ENCODE measurements at regions not wholly inside any gene's neighbourhood (a gene's known extent, or its start where the extent isn't known, plus 50 kb on each side); places are given as distances from the start of the nearest gene placed in this dataset.
"Not testable (repeated sequence)": the region's sequence is repeated elsewhere in the genome, so short reads cannot be mapped to it uniquely, and the experiment has no call there.

DNA sequence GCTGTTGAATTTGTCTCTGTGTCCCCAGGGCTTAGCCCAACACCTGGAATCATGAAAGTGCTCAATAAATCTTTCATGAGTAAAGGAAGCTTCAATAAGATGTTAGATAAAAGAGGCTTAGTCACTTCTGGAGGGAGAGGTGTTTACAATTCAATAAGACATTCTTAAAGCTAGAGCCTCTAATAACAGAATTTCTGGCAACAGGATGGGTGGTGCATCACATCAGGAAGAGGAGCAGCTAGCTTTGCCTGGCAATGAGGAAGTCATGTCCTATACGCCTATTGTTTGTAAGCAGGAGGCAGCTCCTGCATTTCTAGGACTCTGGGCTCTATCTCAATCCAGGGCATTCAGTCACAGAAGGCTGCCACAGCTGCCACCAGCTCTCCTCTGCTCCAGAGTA lies 638.5 kb downstream of the EPM2A start:
- in situ Hi-C loops (cut with HindIII; ENCODE audit: low pct_unique_long_range_greater_than_20kb, low sequenced_read_pairs): no loop called here
- DNase-seq (ENCODE audit: low read depth in 1 of 2, low spot score in 1 of 2): peak in 1 of 2 experiments; percentile 77
- TF ChIP-seq JUND (IDR thresholded peaks at IDR 0.05; ENCODE audit: low read depth): no peak

DNA sequence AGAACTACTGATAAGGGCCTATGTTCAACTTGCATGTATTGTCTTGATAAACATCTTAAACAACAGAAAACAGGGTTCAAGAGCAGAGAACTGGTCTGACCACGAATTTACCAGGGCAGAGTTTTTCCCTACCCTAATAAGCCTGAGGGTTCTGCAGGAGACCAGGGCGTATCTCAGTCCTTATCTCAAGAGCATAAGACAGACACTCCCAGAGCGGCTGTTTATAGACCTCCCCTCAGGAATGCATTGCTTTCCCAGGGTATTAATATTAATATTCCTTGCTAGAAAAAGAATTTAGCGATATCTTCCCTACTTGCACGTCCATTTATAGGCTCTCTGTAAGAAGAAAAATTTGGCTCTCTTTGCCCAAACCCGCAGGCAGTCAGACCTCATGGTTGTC lies 637.2 kb downstream of the EPM2A start:
- DNase-seq (ENCODE audit: low read depth in 1 of 2, low spot score in 1 of 2); in situ Hi-C loops (cut with HindIII; ENCODE audit: low pct_unique_long_range_greater_than_20kb, low sequenced_read_pairs): not testable (repeated sequence)

DNA sequence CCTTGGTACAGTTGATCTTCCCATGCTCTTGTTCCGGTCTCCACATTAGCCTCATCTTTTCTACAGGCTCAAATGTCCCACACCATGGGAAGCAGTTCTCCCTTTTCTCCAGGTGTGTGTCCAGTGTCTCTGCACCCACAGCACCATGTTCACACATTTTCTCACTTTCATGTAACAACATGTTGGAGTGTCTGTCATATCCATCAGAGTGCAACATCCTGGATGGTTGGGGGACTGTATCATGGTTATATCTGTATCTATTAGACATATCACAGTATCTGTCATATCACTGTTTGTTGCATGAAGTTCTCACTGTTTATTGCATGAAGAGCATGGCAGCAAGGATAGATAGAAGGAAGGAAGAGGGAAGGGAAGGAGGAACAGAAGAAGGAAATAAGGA lies 635.6 kb downstream of the EPM2A start:
- in situ Hi-C loops (cut with HindIII; ENCODE audit: low pct_unique_long_range_greater_than_20kb, low sequenced_read_pairs): no loop called here

DNA sequence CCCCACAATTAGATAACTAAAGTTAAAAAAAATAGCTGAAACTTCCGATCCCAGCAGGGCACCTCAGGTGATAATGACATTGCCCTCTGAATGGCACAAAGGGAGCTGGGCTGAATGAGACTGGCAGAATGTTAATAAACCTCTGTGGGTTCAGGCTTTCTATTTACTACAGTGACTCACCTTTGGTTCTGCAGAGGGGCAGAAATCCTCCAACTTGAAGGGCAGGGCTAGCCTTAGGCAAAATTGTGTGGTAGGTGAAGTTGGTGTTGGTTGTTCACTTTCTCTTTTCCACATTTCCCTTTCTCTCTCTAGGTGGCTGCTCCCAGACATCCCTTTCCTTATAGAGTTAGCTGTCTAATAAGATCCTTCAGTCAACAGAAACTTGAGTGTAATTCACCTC lies 625.2 kb downstream of the EPM2A start:
- no peak for TF ChIP-seq JUND (IDR thresholded peaks at IDR 0.05; ENCODE audit: low read depth)
- peak in 1 of 2 experiments; percentile 94 for DNase-seq (ENCODE audit: low read depth in 1 of 2, low spot score in 1 of 2)
- in situ Hi-C loops (cut with HindIII; ENCODE audit: low pct_unique_long_range_greater_than_20kb, low sequenced_read_pairs): no loop called here

More for the DNA sequence above, 635.6 kb downstream of the EPM2A start:
- TF ChIP-seq JUND (IDR thresholded peaks at IDR 0.05; ENCODE audit: low read depth): no peak
- no peak for DNase-seq (ENCODE audit: low read depth in 1 of 2, low spot score in 1 of 2)

DNA sequence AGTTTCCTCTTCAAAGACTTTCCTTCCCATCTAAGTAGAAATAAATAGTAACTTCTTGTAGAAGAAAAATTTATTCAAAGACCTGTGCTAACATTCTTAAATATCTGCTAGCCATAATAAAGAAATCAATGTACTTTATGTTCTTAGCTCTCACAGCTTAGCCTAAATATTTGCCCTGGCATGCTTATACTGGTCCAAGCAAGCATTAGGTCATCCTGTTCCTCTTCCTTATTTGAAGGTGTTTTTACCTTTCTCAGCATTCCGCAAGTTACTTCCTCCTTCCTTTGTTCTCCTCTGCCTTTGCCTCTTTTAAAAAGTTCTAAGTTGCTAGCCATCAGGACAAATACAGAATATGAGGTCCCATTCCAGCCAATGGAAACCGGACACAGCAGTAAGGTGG lies 623.9 kb downstream of the EPM2A start:
- DNase-seq (ENCODE audit: low read depth in 1 of 2, low spot score in 1 of 2): peak in 1 of 2 experiments; percentile 87
- TF ChIP-seq JUND (IDR thresholded peaks at IDR 0.05; ENCODE audit: low read depth): 0 out of 2 replicates have a peak, but pooled peaks have one; percentile 51
- in situ Hi-C loops (cut with HindIII; ENCODE audit: low pct_unique_long_range_greater_than_20kb, low sequenced_read_pairs): not testable (repeated sequence)

DNA sequence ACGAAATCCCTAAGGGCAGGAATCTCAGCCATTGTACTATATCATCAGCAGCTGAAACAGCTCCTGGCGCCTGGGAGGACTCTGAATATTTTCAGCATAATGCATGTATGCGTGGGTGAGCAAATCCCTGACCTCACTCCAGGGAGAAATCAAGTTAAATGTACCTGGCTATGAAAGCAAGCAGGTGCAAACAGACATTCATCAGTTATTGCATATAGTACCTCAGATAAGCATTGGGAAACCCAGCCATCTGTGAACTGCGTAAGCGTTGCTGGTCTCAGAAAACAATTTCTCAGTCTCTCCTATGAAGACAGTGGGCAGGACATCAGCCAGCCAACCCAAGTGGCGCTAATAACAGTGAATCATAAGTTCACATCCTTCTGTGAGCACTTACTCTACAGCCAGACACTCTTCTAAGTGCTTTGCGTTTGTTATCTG lies 622.6 kb downstream of the EPM2A start:
- DNase-seq (ENCODE audit: low read depth in 1 of 2, low spot score in 1 of 2): peak in 1 of 2 experiments; percentile 90
- TF ChIP-seq JUND (IDR thresholded peaks at IDR 0.05; ENCODE audit: low read depth): peak; percentile 40; the same call in 1 of the 2 replicates
- in situ Hi-C loops (cut with HindIII; ENCODE audit: low pct_unique_long_range_greater_than_20kb, low sequenced_read_pairs): no loop called here

DNA sequence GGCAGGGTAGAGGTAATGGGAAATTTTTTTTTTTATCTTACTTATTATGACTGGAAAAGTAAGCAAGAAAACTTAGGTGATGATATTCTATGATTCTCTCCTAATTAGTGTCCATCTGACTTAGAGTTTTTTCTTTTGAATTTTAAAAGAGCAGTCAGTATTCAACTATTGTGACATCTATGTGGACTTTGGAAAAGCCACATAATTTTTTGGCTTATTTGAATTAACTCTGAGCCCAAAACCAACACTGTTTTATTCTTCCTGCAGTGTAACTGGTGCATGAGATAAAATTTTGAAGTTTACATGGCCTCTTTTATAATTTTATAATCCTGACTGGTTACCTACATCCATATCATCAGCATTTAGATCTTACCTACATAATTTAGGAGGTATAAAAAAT lies 619.7 kb downstream of the EPM2A start:
- no peak for TF ChIP-seq JUND (IDR thresholded peaks at IDR 0.05; ENCODE audit: low read depth)
- no peak for DNase-seq (ENCODE audit: low read depth in 1 of 2, low spot score in 1 of 2)
- in situ Hi-C loops (cut with HindIII; ENCODE audit: low pct_unique_long_range_greater_than_20kb, low sequenced_read_pairs): no loop called here

DNA sequence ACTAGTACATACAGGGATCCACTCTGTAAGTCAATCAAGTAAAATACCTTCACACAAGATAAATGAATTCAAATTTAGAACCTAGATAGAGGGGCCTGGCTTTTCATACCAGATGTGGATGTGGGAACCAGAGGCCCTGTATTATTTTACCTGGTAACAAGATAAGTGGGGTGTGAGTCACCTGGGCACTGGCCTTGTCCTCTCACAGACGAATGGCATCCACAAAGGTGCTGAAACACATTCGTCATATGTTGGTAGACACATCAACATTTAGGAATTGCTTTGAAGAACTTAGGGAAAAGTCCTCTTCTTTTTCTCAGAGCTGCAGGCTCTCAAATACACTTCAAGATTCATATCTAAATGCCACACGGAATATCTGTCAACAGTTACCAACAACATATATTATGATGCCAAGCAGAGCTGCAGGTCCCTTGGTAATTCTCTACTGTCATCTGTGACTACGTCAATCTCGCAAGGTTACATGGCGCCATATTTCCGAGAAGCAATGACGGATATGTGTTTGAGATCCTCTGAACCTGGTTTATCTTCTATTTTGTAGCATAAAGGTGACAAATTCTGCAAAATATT lies 618.6 kb downstream of the EPM2A start:
- no peak for TF ChIP-seq JUND (IDR thresholded peaks at IDR 0.05; ENCODE audit: low read depth)
- DNase-seq (ENCODE audit: low read depth in 1 of 2, low spot score in 1 of 2): peak in 1 of 2 experiments; percentile 45
- in situ Hi-C loops (cut with HindIII; ENCODE audit: low pct_unique_long_range_greater_than_20kb, low sequenced_read_pairs): no loop called here

DNA sequence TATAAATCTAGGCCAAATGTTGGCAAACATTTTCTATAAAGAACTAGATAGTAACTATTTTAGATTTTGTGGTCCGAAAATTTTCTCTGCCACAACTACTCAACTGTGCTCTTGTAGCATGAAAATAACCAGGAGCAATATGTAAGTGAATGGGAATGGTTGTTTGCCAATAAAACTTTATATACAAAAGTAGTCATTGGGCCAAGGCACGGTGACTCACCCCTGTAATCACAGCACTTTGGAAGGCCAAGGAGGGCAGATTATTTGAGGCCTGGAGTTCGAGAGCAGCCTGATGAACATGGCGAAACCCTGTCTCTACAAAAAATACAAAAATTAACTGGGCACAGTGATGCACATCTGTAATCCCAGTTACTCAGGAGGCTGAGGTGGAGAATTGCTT lies 617.1 kb downstream of the EPM2A start:
- in situ Hi-C loops (cut with HindIII; ENCODE audit: low pct_unique_long_range_greater_than_20kb, low sequenced_read_pairs): no loop called here
- TF ChIP-seq JUND (IDR thresholded peaks at IDR 0.05; ENCODE audit: low read depth): no peak
- DNase-seq (ENCODE audit: low read depth in 1 of 2, low spot score in 1 of 2): no peak

DNA sequence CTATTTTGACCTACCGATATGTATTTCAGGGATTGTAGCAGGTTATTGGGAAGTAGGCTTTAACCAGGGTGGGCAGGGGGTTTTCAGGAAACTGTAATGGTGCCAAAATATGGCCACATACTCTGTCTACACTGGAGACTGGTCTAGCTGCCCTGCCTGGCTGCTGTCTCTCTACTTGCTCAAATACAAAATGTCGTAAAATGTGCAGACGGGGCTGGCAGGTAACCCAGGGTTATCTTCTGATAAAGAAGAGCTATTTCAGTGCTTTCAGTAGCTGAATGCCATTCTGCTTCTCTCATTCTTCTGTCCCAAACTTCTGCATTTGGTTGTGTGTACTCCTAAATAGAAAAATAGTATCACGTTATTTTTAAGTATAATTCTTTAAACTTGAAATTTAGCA lies 616.2 kb downstream of the EPM2A start:
- in situ Hi-C loops (cut with HindIII; ENCODE audit: low pct_unique_long_range_greater_than_20kb, low sequenced_read_pairs): no loop called here
- no peak for DNase-seq (ENCODE audit: low read depth in 1 of 2, low spot score in 1 of 2)
- TF ChIP-seq JUND (IDR thresholded peaks at IDR 0.05; ENCODE audit: low read depth): no peak

DNA sequence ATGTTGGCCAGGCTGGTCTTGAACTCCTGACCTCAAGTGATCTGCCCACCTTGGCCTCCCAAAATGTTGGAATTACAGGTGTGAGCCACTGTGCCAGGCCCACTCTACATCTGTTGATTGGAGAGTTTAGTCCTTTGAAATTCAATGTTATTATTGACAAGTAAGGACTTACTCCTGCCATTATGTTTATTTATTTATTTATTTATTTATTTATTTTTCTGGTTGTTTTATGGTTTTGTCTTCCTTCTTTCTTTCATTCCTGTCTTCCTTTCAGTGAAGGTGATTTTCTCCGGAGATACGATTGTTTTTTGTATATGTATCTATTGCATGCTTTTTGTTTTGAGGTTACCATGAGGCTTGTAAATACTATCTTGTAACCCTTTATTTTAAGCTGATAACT lies 602.6 kb downstream of the EPM2A start:
- in situ Hi-C loops (cut with HindIII; ENCODE audit: low pct_unique_long_range_greater_than_20kb, low sequenced_read_pairs): no loop called here
- no peak for TF ChIP-seq JUND (IDR thresholded peaks at IDR 0.05; ENCODE audit: low read depth)
- DNase-seq (ENCODE audit: low read depth in 1 of 2, low spot score in 1 of 2): no peak

DNA sequence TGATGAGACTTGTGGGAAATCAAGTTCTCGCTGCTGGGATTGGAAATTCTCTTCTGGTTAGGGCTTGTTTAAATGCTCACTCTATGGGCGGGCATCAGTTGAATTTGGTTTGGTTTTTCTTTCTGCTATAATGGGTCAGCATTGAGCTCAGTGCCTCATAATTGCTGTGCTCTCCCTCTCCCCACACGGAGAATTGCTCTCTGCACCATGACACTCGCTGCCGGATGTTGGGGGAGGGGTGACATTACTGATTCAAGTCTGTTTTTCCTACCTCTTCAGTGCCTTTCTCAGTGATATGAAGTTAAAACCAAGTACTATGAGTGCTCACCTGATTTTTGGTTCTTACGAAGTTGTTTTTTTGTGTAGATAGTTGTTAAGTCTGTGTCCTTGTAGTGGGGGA lies 599.6 kb downstream of the EPM2A start:
- in situ Hi-C loops (cut with HindIII; ENCODE audit: low pct_unique_long_range_greater_than_20kb, low sequenced_read_pairs): no loop called here
- DNase-seq (ENCODE audit: low read depth in 1 of 2, low spot score in 1 of 2): no peak
- TF ChIP-seq JUND (IDR thresholded peaks at IDR 0.05; ENCODE audit: low read depth): no peak

DNA sequence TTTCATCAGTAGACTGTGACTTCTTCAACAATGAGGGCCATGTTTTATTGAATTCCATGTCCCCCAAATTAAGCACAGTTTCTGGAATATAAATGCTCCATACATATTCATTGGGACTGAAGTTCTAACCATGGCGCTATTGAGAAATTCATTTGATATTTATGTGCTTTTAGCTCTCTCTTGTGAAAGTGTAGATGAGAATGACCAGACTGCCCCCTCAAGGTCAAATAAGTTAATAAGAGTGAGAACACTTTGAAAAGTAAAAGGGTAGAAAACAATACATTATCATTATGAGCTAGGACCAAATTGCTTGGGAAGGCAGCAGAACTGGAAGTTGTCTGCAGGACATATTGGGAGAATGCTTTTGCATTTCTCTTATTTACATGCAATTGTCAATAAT lies 597.9 kb downstream of the EPM2A start:
- no peak for TF ChIP-seq JUND (IDR thresholded peaks at IDR 0.05; ENCODE audit: low read depth)
- peak in 1 of 2 experiments; percentile 57 for DNase-seq (ENCODE audit: low read depth in 1 of 2, low spot score in 1 of 2)
- in situ Hi-C loops (cut with HindIII; ENCODE audit: low pct_unique_long_range_greater_than_20kb, low sequenced_read_pairs): no loop called here

Data from T47D (cell line).